ENCODE measurements at regions not wholly inside any gene's neighbourhood (a gene's known extent, or its start where the extent isn't known, plus 50 kb on each side); places are given as distances from the start of the nearest gene placed in this dataset.
"Not testable (repeated sequence)": the region's sequence is repeated elsewhere in the genome, so short reads cannot be mapped to it uniquely, and the experiment has no call there.

DNA sequence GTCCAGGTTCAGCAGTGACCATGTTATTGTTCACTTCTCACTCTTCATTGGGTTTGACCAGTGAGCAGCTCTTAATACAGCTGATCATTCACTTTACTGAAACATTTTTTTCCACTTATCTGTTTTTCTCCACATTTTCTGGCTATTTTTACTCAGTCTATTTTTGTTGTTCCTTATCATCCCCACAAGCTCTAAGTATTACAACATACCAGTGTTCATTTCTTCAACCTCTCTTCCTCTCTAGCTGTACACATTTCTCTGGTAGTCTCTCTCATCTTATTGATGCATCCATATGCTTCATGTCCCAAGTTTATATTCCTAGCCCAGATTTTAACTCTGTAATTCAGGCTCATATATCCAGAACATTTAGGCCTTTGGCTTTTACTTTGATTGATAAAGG is 119.4 kb upstream of the FOLH1 start:
- H3K4me1 Mint-ChIP-seq; DNase-seq (ENCODE audit: low read depth, low spot score); H3K4me3 Mint-ChIP-seq; H3K36me3 Mint-ChIP-seq (ENCODE audit: low read depth); H3K27ac Mint-ChIP-seq (ENCODE audit: unreplicated experiment); H3K9me3 Mint-ChIP-seq; H3K27me3 Mint-ChIP-seq (ENCODE audit: low read depth): not testable (repeated sequence)

DNA sequence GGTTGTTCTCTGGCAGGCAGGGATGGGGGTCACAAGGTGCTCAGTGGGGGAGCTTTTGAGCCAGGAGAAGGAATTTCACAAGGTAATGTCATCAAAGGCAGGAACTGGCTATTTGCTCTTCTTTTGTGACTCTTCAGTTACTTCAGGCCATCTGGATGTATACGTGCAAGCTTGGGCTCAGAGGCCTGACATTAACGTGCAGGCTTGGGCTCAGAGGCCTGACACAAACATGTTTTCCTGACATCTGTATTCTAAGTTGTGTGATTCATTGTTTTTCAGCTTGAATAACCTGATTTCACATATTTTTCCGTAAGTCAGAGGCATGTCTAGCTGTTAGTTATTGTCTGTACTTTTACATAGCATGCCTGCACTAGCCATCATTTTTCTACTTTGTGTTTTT is 118.2 kb upstream of the FOLH1 start:
- not testable (repeated sequence) for H3K4me3 Mint-ChIP-seq; H3K36me3 Mint-ChIP-seq (ENCODE audit: low read depth); DNase-seq (ENCODE audit: low read depth, low spot score); H3K27ac Mint-ChIP-seq (ENCODE audit: unreplicated experiment); H3K27me3 Mint-ChIP-seq (ENCODE audit: low read depth); H3K9me3 Mint-ChIP-seq; H3K4me1 Mint-ChIP-seq

- Mint-ChIP-seq H3K9me3 (peaks cover 3% of the 10 kb centered on the region), H3K36me3 (ENCODE audit: low read depth) (no peaks in the 10 kb centered on the region), H3K27me3 (ENCODE audit: low read depth) (no peaks in the 10 kb centered on the region), H3K4me3 (no peak overlapping the region), H3K4me1 (no peaks in the 10 kb centered on the region), H3K27ac (ENCODE audit: unreplicated experiment) (no peak overlapping the region)
- TF ChIP-seq, protein P1, sequence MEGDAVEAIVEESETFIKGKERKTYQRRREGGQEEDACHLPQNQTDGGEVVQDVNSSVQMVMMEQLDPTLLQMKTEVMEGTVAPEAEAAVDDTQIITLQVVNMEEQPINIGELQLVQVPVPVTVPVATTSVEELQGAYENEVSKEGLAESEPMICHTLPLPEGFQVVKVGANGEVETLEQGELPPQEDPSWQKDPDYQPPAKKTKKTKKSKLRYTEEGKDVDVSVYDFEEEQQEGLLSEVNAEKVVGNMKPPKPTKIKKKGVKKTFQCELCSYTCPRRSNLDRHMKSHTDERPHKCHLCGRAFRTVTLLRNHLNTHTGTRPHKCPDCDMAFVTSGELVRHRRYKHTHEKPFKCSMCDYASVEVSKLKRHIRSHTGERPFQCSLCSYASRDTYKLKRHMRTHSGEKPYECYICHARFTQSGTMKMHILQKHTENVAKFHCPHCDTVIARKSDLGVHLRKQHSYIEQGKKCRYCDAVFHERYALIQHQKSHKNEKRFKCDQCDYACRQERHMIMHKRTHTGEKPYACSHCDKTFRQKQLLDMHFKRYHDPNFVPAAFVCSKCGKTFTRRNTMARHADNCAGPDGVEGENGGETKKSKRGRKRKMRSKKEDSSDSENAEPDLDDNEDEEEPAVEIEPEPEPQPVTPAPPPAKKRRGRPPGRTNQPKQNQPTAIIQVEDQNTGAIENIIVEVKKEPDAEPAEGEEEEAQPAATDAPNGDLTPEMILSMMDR (conservative IDR thresholded peaks at IDR 0.05): no peak
- no peak for DNase-seq (ENCODE audit: low read depth, low spot score)
Observed at GRCh38 chr11:49316180-49316579, 107.8 kb upstream of the FOLH1 start.

- Mint-ChIP-seq H3K4me3 (no peak overlapping the region), H3K27me3 (ENCODE audit: low read depth) (no peaks in the 10 kb centered on the region), H3K36me3 (ENCODE audit: low read depth) (no peaks in the 10 kb centered on the region), H3K4me1 (no peaks in the 10 kb centered on the region), H3K9me3 (no peaks in the 10 kb centered on the region), H3K27ac (ENCODE audit: unreplicated experiment) (no peak overlapping the region)
- no peak for DNase-seq (ENCODE audit: low read depth, low spot score)
- TF ChIP-seq, protein P1 (conservative IDR thresholded peaks at IDR 0.05): no peak
Observed at GRCh38 chr11:49303080-49303479, 94.7 kb upstream of the FOLH1 start.

- Mint-ChIP-seq H3K4me3 (no peak overlapping the region), H3K4me1 (no peaks in the 10 kb centered on the region), H3K27ac (ENCODE audit: unreplicated experiment) (no peak overlapping the region), H3K36me3 (ENCODE audit: low read depth) (no peaks in the 10 kb centered on the region), H3K9me3 (no peaks in the 10 kb centered on the region), H3K27me3 (ENCODE audit: low read depth) (no peaks in the 10 kb centered on the region)
- TF ChIP-seq, protein P1 (conservative IDR thresholded peaks at IDR 0.05): peak; percentile 12
- DNase-seq (ENCODE audit: low read depth, low spot score): no peak
Observed at GRCh38 chr11:49302360-49302759, 94.0 kb upstream of the FOLH1 start.

DNA sequence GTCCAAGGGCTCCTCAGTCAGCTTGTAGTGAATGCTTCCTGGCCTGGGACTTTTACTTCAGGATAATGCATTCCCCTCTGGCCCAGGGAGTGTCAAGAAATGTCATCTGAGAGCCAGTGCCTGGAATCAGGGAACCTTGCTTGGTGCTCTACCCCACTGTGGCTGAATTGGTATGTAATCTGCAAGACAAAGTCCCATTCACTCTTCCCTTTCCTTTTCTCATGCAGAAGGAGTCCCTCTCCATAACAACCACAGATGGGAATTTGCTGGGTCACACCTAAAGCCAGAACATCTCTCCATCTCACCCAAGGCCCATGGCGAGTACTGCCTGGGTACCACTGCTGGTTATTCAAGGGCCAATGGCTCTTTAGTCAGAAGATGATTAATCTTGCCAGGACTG is 89.6 kb upstream of the FOLH1 start:
- not testable (repeated sequence) for H3K27me3 Mint-ChIP-seq (ENCODE audit: low read depth); DNase-seq (ENCODE audit: low read depth, low spot score); H3K4me1 Mint-ChIP-seq; H3K9me3 Mint-ChIP-seq; H3K36me3 Mint-ChIP-seq (ENCODE audit: low read depth); H3K4me3 Mint-ChIP-seq; H3K27ac Mint-ChIP-seq (ENCODE audit: unreplicated experiment)

GRCh38 chr11:49283911-49284310 is 75.5 kb upstream of the FOLH1 start:
- H3K27ac Mint-ChIP-seq (ENCODE audit: unreplicated experiment); H3K4me3 Mint-ChIP-seq: not testable (repeated sequence)

DNA sequence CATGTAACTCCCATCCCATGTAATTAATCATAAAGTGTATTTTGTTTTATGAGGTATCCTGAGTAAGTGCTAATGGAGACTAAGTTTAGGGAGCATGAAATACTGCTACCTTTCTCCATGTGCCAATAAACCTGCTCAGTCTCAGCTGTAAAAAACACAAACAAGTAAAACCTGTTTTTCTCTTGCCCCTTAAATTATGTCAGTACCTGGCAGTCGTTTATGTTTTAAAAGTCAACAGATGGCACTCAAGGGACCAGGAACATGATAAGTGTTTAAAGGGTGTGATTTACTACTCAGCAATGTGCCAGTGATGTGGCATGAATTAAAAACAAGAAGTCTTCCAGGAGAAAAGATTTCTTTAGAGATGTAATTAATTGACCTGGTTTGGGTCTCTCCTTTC is 74.9 kb upstream of the FOLH1 start:
- not testable (repeated sequence) for DNase-seq (ENCODE audit: low read depth, low spot score); H3K36me3 Mint-ChIP-seq (ENCODE audit: low read depth); H3K27ac Mint-ChIP-seq (ENCODE audit: unreplicated experiment); H3K27me3 Mint-ChIP-seq (ENCODE audit: low read depth); H3K9me3 Mint-ChIP-seq; H3K4me1 Mint-ChIP-seq; H3K4me3 Mint-ChIP-seq

More at GRCh38 chr11:49283911-49284310, 75.5 kb upstream of the FOLH1 start:
- not testable (repeated sequence) for DNase-seq (ENCODE audit: low read depth, low spot score); H3K27me3 Mint-ChIP-seq (ENCODE audit: low read depth); H3K4me1 Mint-ChIP-seq; H3K36me3 Mint-ChIP-seq (ENCODE audit: low read depth); H3K9me3 Mint-ChIP-seq

GRCh38 chr11:49282125-49282524 is 73.7 kb upstream of the FOLH1 start:
- H3K27me3 Mint-ChIP-seq (ENCODE audit: low read depth); H3K9me3 Mint-ChIP-seq; H3K4me1 Mint-ChIP-seq; DNase-seq (ENCODE audit: low read depth, low spot score); H3K4me3 Mint-ChIP-seq; H3K36me3 Mint-ChIP-seq (ENCODE audit: low read depth); H3K27ac Mint-ChIP-seq (ENCODE audit: unreplicated experiment): not testable (repeated sequence)

DNA sequence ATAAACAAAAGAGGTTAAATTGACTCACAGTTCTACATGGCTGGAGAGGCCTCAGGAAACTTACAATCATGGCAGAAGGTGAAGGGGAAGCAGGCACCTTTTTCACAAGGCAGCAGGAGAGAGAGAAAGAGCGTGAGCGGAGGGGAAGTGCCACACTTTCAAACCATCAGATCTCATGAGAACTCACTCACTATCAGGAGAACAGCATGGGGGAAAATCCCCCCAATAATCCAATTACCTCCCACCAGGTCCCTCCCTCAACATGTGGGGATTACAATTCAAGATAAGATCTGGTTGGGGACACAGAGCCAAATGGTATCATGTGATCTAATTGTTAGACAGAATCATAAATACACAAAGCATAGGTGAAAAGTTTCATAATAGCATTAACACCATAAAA is 69.5 kb upstream of the FOLH1 start:
- not testable (repeated sequence) for DNase-seq (ENCODE audit: low read depth, low spot score); H3K9me3 Mint-ChIP-seq; H3K4me1 Mint-ChIP-seq; H3K27ac Mint-ChIP-seq (ENCODE audit: unreplicated experiment); H3K36me3 Mint-ChIP-seq (ENCODE audit: low read depth); H3K27me3 Mint-ChIP-seq (ENCODE audit: low read depth); H3K4me3 Mint-ChIP-seq

Data from neural crest cell (in vitro differentiated cells).